T-helper 2 cell treated with Interferon-gamma antibody and Interleukin-4, amounts not matched to agents 100 ng/mL and 5 ng/mL, for 36 hours (primary cell): ENCODE measurements at regions not wholly inside any gene's neighbourhood (a gene's known extent, or its start where the extent isn't known, plus 50 kb on each side); places are given as distances from the start of the nearest gene placed in this dataset.

Experiments used
- intact Hi-C: fragments of 100-400 bp; cut with micrococcal nuclease; formaldehyde crosslinking; loops from one replicate; pipeline ENCODE4 v1.15.1; 2023

DNA sequence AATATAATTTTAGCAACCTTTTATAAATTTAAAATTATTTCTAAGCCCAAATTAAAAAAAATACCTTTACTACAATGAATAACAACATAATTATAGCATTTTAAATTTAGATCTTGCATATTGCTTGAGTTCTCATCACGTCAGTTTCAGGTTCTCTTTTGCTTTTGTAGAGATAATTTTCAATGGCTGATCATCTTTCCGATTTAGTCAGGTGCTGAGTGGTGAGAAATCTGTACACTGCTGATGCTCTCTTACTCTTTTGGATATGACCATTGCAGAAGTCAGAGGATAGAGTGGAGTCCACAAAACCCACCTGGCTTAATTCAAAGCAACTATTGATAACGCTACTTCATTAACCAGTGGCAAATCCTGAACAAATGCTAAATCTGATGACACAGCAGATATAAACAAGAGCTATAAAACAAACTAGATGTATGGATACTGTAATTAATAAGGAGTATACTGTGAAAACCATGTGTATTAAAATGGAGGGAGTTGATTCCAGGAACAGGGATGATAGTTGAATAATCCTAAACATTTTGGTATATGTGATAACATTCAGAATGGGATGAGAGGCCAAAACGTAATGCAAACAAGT, 394.8 kb downstream of the CSNK1G3 start:
- intact Hi-C loops: no loop called here

DNA sequence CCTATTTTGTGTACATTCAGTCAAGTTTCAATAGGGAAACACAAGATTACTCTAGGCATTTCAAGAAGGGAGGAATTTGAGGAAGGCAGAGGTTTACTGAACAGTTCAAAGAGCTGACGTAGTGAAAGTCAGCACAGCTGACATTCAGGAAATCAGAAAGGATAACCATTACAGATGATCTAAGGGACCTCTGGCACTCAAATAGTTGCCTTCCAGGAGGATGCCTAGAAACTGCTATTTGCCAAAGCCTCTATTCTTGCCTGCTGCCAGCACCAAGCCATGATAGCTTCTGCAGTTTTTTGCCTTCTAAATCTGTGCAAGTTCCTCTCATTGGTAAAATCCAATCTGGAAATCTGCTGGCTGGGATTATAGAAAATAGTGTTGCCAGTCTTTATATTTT, 373.1 kb downstream of the CSNK1G3 start:
- intact Hi-C loops: no loop called here

DNA sequence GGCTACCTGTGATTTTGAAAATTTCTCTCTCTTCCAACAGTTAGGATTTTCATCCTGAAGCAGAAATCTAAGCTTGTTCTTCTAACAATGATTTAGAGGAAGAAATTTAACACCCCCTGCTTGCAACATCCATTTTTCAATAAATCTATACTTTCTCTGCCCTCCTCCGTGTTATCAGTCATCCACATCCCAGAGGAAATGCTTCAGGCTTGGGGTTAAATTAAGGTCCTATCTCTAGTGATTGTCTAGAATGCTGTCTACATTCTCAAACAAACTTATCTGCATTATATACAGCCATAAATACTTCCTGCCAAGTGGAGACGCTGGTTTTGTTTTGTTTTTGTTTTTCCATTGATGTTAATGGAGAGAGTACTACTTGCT, 371.0 kb downstream of the CSNK1G3 start:
- intact Hi-C loops: no loop called here

DNA sequence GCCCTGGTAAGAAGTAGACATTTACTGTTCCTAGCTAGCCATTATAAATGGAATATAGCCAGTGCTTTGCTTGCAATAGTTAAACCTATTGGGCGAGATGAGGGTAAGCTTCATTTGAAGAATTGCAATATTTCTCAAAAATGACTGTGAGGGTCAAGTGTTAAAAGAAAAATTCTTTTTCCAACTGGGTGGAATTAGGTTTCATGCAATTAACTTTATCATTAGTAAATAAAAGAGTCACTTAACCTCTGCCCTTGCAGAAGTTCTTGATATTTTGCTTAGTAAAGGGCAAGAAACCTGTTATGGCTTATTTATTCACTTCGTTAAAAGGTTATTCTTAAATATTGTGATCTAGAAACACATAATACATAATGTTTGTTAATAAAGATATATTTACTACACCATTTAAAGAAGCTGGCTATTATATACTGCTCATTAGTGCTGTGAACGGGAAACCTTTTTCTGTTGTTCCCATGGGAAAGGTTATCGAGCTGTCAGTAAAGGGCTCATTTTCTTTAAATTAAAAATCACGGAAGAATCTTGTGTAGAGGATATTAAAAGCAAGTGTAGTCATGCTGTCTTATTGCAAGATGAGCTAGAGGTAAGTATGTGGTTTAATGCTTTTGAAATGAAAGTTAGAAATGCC, 370.5 kb downstream of the CSNK1G3 start:
- intact Hi-C loops: no loop called here

DNA sequence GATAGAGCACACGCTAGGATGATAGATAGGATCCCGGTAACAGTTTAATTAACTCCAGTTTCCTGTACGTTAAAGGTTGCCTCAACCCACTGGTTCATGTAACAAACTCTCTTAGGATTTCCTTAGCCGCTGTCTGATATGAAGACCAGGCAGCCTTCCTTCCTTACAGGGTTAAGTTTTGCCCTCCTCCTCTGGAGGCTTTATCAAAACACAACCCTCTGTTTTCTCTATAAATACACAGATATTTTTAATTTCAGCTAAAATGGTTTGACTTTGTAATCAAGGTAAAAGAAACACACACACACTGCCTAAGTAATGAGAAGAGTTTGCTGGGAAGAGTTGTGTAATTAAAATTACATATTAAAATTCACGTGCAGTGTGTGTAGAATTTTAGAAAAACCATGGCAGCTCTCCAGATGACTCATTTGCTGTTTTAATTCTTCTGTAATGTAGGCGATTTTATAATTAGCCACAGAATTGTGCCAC, 369.8 kb downstream of the CSNK1G3 start:
- intact Hi-C loops: no loop called here

DNA sequence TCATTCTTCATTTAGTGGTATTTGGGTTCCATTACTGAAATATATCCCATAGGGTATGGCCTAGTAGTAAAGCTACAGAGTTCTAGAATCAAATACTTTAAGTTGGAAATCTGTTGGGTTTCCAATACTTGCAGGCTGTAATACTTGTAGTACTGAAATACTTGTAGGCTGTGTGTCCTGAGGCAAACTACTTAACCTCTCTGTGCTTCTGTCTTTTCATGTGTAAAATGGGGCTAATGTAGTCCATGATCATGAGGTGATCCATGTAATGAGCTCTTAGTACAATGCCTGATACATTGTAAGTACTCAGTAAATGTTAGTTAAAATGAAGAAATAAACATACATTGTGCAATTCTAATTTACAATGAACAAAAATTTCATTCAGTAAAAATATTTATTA, 368.9 kb downstream of the CSNK1G3 start:
- intact Hi-C loops: no loop called here

DNA sequence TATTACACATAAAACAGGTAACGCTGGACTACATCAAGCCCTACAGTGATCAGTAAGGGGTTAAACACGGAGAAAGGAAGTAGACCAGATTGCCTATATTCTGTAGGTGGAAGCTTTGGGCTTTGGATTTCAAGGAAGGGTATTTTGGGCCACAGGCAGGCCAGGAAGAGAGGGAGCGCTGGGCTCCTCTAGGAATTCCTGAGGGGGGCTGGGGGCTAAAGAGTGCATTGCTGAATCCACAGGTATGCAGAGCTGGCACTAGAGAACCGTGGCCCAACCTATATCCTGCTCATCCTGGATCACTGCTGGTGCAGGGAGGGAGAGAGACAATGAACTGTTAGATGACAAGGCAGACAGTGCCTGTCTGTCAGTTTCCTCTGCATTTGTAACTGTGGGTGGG, 367.1 kb downstream of the CSNK1G3 start:
- intact Hi-C loops: no loop called here

DNA sequence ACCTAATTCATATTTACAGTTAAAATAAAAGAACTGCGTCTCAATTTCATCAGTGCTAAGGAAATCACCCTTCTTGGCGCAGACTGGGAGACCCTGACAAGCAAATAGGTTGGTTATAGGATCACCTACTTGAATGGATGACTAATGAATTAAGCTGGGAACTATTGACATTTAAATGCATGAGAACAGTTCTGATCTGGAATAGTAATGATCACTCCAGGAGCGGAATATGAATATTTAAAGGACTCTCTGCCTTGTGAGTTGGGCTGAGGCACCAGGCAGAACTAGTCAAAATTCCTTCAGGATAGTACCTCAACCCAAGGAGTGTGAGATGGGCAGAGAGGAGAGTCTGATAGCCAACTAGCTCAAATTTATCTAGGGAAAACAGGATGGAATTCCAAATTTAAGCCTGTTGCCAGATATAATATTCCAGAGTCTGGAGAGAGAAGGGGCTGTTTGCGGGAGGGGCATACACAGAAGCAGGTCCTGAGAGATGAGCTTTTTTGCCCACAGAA, 364.4 kb downstream of the CSNK1G3 start:
- intact Hi-C loops: no loop called here

DNA sequence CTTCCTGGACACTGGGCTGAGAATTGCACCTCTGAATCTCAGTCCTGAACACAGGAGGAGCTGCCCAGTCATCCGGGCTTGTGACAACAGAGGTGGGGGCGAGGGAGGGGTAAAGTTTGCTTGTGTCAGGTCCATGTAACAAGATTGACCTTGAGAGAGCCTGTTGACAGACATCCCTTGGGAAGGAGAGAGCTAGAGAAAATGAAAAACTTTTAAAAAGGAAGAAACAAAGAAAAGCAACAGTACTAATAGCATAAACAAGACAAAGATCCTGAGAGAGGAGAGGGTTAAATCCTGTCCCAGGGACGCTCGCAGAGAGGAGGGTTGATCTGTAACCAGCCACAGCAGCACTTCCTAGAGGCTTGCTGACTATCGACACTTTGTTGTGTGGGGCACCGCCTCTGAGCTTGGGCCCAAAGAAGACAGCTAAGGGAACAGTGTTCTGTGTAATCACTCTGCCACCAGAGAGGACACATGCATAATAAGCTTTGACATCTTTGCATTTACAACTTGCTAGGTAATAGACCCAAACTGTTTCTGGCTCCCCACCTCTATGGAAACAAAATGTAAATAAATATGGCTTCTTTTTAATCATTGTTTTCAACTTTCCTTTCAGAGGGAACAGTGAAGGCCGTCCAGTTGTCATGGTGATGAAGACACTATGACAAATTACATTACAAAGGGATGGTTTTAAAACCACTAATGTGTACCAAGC, 363.7 kb downstream of the CSNK1G3 start:
- intact Hi-C loops: no loop called here

DNA sequence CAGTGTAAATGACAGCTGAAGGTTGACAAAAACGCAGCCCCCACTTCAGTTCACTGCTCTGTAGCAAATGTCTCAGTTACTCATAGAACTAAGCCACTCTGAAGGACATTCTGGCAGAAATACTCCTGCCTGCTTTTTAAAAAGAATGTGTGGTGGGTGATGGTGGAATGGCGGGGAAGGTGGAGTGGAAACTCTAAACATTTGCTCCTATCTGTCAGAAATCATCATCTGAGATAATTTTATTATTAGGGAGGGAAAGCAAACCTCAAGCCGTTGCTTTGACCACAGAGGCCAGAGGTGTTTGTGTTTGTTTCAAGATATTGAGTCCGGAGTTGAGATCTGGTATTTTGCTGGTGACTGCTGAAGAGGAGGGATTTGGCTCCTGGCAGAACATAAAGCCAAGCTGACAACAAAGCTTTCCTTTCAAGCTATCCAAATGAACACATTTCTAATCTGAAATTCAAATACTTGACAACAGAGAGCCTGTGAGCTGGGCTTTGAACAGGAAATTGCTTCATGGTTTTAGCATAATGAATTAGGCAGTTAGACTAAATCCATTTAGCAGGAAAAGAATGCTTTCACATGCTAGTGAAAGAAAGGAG, 362.7 kb downstream of the CSNK1G3 start:
- intact Hi-C loops: no loop called here

DNA sequence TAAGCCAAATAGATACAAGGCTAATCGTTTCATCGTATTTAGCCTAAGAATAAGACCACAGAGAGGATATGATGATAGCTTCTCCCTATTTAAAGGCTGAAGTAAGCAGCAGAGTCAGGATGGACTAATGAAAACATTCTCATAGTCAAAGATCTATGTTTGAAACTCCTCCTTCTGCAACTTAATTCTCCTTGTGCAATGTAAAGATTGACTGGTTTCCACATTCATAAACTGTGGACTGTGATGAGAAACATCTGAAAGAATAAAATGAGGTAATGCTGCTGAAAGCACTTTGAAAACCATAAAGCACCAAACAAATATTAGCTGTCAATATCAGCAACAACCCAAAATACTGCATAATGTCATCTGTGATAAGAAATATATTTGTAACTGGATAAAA, 361.9 kb downstream of the CSNK1G3 start:
- intact Hi-C loops: no loop called here

DNA sequence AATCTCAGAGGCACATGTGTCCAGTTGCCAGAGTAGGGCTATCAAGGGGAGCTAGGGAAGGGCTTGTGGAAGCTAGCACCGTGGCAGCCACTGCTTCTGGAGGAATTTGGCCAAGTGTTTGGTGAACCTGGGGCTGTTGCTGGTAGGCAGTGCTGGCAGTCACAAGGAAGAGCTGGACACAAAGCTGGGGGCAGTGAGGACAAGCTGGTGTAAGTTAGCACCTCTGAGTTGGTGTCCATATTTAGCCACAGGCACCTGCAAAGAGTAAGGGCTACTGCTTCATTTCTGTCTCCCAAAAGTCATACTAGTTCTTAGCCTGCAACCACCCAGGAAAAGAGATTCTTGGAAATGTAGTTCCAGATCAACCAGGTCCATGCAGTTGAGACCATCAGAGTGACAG, 359.4 kb downstream of the CSNK1G3 start:
- intact Hi-C loops: no loop called here

DNA sequence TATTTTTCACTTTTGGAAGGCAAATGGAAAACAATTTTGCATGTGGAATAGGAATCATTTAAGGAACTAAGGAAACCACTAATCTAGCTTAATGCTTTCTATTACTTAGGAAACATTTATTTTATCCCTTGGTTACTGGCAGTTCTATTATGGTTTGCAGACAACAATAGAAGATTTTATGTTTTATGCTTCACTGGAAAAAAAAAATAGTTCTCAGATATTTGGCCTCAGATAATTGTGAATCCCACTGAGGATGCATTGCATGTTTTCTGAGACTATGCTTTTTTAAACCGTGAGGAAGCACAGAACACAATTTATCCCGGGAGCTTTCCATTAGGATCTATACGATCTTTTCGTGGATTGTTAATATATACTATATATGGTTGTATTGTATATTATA, 356.9 kb downstream of the CSNK1G3 start:
- intact Hi-C loops: no loop called here

DNA sequence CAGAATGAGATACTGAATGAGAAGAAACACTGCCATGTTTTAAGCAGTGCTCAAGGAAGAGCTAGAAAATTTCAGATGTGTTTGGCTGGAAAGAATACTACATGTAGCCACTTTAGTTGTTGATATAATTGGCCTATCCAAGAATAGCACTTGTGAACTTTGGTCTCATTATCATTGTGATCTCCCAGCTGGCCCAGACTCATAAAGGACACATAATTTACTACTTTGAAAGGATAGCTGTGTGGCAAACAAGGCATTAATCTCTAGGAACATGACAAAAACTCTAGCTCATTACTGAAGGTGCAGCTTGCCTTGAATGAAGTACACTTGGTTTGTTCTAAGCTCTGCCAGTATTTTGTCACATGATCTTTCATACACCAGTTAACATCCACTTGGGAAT, 356.3 kb downstream of the CSNK1G3 start:
- intact Hi-C loops: no loop called here

DNA sequence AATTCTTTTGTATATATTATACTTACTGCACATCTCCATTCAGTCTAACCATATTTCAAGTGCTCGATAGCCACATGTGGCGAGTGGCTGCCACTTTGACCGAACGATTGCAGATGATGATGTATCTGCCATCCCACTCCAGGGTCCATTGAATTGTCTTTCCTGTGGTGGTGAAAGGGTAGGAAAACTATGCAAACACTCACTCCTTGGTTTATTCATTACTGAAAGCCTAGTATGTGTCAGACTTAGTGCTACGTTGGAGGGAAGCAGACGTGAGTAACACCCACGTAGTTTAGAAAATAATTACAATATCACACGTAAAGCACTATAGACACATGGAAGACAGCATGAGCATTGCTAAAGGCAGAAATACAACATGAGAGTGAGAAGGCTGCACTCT, 353.7 kb downstream of the CSNK1G3 start:
- intact Hi-C loops: no loop called here

DNA sequence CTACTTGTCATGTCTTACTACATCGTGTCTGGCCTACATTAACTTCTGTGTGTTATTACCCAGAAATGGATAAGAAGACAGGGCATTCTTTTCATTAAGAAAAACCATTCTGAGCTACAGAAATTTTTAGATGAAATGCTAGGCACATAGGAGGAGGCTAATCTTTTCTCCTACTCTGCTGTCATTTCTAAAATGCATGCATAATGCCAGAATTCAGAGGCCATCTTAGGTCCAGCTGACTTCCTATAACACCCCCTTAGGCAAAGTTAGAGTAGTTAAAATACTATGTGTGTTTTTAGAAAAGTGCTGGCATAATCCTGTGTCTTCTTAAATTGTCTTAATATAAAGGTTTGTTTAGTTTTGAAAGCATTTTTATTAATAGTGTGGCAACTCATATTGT, 352.6 kb downstream of the CSNK1G3 start:
- intact Hi-C loops: no loop called here

DNA sequence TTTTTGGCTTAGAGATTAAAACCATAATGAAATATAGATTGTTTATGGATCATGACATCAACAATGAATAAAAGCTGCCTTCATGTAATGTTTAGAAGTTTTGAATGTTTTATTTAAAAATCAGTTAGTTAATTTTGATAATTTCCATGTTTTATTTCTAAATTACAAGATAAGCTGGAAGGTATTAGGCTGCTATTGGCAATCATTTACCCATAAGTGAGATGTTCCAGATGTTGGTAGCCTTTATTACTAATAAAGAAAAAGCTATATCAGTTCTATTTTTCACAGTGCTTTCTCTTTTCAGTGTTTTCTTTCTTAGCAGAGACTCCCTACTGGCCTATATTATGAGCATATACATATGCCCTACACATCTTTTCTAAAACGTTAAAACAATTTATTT, 347.0 kb downstream of the CSNK1G3 start:
- intact Hi-C loops: no loop called here

DNA sequence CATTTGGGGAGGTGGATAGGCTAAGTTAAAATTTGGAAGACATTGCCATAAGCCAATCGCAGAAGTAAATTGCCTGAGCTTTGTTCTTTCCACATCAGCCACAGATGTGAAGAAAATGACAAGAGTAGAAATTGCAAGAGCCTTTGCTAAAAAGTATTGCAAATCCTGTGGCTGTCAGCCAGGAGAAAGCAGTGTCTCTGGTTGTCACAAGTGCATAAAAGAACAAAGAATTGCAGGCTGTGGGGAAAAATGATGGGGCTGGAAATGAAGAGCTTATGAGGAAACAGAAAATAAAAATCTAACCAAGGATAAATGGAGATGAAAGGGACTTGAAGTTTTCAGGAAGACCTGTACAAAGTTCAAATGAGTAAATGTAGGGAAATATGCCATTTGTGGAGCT, 344.8 kb downstream of the CSNK1G3 start:
- intact Hi-C loops: no loop called here

DNA sequence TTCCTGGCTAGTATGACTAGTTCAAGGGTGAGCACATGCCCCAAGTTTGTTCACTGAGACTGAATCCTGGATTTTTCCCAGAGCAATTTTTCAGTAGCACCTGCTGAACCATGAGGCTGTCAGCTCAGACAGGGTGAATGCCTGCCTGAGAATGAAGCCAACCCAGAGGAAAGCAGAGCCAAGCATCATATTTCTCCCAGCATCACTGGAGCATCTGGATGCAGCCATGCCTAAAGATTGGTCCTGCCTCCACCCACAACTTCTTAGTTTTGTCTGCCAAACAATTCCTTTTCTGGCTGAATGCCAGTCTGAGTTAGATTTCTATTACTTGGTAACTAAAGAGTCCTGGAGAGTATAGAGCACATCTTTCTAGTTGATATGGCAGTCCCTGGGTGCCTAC, 343.6 kb downstream of the CSNK1G3 start:
- intact Hi-C loops: no loop called here

DNA sequence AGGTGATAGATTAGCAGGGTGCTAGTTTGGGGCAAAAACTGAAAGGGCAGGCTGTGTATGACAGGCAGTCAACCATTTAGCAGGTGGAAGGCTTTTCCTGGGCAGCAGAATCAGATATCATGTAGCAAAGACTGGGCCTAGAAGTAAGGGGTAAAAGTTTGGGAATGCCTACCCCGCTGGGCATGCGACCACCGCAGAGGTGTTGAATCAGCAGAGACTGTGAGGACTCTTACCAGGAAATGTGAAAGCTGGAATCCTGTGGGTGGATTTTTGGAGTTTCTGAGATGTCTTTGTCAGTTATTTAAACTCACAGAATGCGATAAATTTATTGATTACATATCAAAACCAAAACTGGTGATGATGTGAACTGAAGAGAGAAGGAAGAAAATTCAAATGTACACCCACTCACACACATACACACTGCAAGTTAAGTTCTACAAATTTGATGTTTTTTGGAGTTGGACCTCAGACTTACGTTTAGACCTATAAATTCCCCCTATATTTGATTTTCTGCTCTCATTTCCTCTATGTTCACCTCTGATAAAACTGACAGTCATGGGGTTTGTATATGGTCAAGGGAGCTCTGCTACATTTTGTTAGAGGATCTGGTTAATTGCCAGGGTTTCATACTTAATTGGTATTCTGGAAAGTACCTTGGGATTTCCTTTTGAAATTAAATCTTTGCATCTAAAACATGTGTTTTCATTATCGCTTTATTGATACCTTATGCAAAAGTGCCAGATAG, 333.6 kb downstream of the CSNK1G3 start:
- intact Hi-C loops: no loop called here

DNA sequence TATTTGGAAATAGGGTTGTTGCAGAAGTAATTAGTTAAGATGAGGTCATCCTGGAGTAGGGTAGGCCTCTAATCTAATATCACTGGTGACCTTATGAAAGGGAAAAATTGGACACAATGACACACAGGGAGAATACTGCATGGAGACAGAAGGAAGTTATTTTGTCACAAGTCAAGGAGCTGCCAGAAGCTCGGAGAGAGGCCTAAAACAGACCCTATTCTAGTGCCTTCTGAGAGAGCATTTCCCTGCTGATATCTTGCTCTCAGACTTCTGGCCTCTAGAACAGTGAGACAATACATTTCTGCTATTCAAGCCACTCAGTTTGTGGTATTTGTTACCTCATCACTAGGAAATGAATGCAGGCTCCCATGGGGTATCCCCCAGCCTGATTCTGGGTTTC, 332.9 kb downstream of the CSNK1G3 start:
- intact Hi-C loops: no loop called here

DNA sequence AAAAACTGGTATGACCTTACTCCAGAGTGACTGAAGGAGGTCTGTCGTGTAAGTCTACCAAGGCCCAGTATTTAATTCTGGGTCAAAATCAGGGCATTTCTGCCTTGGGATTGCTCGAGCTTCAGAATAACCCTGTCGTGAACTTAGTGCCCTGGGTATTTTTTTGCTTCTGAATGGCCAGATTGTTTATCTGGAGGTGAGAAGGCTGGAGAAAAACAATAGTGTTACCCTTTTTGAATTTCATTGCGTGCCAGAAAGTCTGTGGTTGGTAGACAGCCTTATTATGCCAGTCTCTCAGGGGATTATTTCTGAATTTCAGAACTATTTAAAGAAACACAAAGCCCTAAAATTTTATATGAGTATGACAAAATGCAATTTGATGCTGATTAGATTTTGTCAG, 323.4 kb downstream of the CSNK1G3 start:
- intact Hi-C loops: no loop called here
